ENCODE measurements at regions not wholly inside any gene's neighbourhood (a gene's known extent, or its start where the extent isn't known, plus 50 kb on each side); places are given as distances from the start of the nearest gene placed in this dataset.

DNA sequence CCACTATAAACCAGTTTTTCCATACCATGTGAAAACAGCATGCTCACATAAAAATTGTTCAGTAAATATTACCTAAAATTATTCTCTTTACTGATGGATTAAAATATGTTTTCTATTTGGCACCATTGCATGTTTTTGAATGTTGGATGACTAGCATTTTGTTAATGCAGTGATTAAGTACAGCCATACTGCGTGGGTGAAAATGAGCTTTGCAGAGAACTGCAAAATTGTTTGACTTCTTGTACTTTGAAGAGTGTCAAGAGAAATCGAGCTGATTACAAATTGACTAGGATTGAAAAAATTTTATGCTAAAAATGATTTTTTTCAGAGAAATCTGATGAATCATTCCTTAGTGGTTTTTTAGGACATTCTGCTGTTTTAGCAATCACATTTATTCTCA lies 452.9 kb downstream of the RPL10L start:
- TF ChIP-seq, protein P1, sequence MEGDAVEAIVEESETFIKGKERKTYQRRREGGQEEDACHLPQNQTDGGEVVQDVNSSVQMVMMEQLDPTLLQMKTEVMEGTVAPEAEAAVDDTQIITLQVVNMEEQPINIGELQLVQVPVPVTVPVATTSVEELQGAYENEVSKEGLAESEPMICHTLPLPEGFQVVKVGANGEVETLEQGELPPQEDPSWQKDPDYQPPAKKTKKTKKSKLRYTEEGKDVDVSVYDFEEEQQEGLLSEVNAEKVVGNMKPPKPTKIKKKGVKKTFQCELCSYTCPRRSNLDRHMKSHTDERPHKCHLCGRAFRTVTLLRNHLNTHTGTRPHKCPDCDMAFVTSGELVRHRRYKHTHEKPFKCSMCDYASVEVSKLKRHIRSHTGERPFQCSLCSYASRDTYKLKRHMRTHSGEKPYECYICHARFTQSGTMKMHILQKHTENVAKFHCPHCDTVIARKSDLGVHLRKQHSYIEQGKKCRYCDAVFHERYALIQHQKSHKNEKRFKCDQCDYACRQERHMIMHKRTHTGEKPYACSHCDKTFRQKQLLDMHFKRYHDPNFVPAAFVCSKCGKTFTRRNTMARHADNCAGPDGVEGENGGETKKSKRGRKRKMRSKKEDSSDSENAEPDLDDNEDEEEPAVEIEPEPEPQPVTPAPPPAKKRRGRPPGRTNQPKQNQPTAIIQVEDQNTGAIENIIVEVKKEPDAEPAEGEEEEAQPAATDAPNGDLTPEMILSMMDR (IDR thresholded peaks at IDR 0.05; ENCODE audit: low read length), result no peak
- no peak for TF ChIP-seq EZH2 (IDR thresholded peaks at IDR 0.05; ENCODE audit: borderline replicate concordance, low read length)

All from OCI-LY1 (cell line).